H4 (cell line): ENCODE measurements at regions not wholly inside any gene's neighbourhood (a gene's known extent, or its start where the extent isn't known, plus 50 kb on each side); places are given as distances from the start of the nearest gene placed in this dataset.

Experiments
- DNase-seq: peaks from one replicate; pipeline ENCODE4 v3.0.0-alpha.2; 2015; ENCODE audit warnings: low spot score

GRCh38 chr7:115475761-115476385 lies 554.0 kb downstream of the MDFIC start:
- DNase-seq: no peak

DNA sequence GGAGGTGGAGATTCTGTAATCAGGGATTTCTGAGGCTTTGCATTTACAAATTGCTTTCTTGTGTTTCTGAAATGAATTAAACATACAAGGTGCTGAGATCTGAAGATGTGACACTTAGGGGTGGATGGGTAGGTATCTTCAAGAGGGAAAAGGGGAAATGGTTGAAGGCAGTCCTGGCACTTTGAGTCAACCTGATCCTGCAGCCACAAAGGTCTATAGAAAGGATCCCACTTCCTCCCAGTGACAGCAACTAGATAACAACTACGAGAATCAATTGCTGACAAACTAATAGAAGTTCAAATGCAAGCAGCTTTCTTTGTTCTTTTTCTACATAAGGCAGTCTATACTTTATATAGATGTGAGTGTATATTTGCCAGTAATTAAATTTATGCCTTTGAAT lies 553.3 kb downstream of the MDFIC start:
- no peak for DNase-seq

- no peak for DNase-seq
These were observed 552.2 kb downstream of the MDFIC start for GRCh38 chr7:115474137-115474536.

- DNase-seq: peak; percentile 55
These were observed 550.0 kb downstream of the MDFIC start for GRCh38 chr7:115471891-115472290.

DNA sequence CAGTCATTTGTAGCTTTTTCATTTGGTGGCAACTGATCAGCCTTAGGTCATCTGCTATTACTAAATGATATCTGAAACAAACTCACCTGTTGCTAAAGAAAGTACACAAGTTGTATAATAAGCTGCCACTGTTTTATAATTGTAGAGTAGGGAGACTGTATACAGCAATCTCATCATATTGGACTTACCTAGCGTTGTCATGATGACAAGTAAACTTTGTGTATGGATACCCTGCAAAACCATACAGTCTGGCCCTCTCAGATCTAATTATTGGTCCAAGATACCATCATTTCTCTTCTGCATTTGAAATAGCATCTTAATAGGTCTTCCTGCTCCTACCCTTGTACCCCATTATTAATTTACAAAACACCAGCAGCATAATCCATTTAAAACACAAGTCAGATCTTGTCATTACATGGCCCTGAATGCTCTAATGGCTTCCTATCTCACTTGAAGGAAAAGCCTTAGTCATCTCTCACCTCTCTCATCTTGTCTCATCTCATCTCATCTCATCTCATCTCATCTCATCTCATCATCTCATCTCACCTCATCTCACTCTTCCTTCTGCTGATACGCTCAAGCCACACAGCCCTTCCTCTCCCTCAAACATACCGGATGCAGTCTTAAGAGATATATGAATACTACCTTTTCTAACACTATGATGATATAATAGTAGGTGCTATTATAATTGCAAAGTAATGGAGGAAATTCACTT lies 540.6 kb downstream of the MDFIC start:
- no peak for DNase-seq

GRCh38 chr7:115449689-115450088 lies 527.8 kb downstream of the MDFIC start:
- no peak for DNase-seq

DNA sequence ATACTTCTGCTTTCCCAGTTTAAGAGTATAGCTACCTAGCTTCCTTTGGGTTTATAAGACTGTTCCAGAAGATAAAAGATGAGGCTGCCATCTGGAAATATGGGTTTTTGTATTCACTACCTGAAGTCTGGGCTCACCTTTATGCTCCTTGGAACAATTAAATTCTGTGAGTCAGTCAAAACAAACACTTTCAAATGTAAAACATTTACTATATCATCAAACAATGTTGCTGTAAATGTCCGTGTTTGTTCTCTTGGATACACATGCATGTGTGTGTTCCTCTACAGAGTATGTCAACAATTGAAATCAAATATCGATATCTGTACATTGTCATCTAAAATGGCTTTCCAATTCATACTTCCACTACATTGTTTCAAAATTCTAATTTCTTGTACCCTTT lies 525.6 kb downstream of the MDFIC start:
- no peak for DNase-seq

DNA sequence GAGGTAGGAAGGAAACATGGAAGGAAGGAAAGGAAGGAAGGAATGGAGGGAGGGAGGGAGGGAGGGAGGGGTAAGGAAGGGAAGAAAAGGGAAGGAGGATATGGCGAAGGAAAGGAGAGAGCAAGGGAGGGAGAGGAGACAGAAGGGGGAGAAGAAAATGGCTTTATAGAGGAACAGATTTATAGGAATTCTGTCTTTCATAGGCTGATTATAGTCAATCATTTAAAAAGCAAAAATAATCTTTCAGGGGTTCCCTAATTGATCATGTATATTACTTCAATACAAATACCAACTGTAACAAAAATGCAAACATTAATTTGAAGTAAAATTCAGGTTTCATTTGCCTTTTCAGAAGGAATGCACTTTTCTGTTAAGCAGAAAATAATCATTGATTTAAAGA lies 519.1 kb downstream of the MDFIC start:
- DNase-seq: no peak

DNA sequence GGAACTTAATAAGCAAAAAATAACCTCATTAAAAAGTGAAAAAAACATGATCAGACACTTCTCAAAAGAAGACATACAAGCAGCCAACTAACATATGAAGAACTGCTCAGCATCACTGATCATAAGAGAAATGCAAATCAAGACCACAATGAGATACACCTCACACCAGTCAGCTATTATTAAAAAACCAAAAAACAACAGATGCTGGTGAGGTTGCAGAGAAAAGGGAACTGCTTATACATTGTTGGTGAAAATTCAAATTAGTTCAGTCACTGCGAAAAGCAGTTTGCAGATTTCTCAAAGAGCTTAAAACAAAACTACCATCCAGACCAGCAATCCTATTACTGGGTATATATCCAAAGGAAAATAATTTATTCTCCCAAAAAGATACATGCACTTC lies 513.3 kb downstream of the MDFIC start:
- DNase-seq: no peak

GRCh38 chr7:115429918-115430317 lies 508.0 kb downstream of the MDFIC start:
- no peak for DNase-seq

DNA sequence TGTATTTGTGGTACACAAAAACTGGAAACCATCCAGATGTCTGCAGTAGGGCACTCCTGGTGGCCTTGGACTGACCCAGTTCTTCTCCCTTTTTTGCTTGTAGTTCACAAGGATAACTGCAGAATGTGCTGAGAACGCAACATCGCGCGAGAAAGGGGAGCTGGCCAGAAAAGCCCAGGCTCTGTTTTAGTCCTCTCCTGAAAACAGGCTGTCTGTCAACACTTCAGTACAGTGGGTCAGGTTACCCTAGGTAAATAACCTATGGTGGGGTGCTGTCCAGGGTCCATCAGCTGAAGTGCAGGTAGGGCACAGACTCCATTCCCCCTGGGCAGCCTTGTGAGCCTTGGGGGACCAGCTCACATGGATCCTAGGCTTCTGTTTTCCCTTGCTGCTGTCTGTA lies 495.8 kb downstream of the MDFIC start:
- no peak for DNase-seq

- DNase-seq: no peak
These were observed 489.2 kb downstream of the MDFIC start for GRCh38 chr7:115410972-115411686.

- DNase-seq: no peak
These were observed 488.5 kb downstream of the MDFIC start for GRCh38 chr7:115410434-115410820.

GRCh38 chr7:115409682-115410433 lies 488.0 kb downstream of the MDFIC start:
- DNase-seq: no peak

GRCh38 chr7:115406219-115406618 lies 484.3 kb downstream of the MDFIC start:
- DNase-seq: no peak

DNA sequence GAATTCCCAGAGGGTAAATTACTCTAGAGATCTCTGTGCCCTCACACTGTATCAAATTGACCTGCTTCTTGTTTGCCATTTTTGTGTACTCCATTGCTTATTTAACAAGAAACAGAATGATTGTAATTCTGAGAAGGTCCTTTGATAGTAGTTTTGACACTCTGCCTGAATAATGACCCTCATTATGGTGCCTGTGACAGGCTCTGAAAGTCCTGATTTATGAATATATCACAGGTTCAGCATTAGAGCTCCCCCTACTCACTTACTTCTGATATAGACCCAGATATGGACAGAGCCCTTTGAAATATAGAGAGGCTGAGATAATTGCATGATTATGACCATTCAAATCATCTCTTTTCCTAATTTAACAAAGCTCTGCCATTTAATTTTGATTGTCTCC lies 465.2 kb downstream of the MDFIC start:
- no peak for DNase-seq

DNA sequence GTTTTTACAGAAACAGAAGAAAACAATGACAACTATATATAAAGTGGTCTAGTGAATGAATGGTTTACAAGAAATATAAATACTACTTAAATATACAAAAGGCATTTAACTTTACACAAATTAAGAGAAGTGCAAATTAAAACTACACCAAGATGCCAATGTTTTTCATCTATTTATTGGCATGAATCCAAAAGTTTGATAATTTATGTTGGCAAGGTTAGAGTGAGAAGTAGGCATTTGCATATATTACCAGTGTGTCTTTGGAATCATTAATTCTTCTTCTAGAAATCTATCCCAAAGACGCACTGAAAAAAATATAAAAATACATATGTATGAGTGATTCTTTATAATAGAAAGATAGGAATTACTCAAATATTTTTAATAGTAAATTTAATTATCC lies 457.4 kb downstream of the MDFIC start:
- no peak for DNase-seq

- DNase-seq: peak; percentile 6
These were observed 447.1 kb downstream of the MDFIC start for GRCh38 chr7:115368998-115369397.

- DNase-seq: no peak
These were observed 442.0 kb downstream of the MDFIC start for GRCh38 chr7:115363916-115364315.

GRCh38 chr7:115359955-115360354 lies 438.1 kb downstream of the MDFIC start:
- no peak for DNase-seq

GRCh38 chr7:115359119-115359518 lies 437.2 kb downstream of the MDFIC start:
- DNase-seq: no peak

DNA sequence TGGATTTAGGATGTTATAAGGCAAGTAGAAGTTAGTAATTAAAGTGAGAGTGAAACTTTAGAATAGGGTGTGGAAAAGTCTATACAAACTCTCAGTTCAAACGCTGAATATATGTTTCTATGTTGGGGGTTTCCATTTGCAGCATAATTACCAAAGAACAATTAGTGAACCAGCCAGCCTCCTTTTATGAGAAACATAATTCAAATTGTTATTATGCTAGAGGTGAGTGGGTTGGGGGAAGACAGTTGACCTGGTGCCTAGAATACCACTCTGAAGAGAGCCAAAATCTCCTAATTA lies 435.8 kb downstream of the MDFIC start:
- no peak for DNase-seq
